ENCODE measurements at regions not wholly inside any gene's neighbourhood (a gene's known extent, or its start where the extent isn't known, plus 50 kb on each side); places are given as distances from the start of the nearest gene placed in this dataset.

GRCh38 chr14:71468701-71469100 is 463.5 kb upstream of the RGS6 start:
- H3K27ac ChIP-seq: no peak overlapping the region
- H3K36me3 ChIP-seq: no peaks in the 10 kb centered on the region
- TF ChIP-seq POLR2A (IDR thresholded peaks at IDR 0.05) (no peak), EP300 (IDR thresholded peaks at IDR 0.05; ENCODE audit: low read depth) (no peak), CTCF (IDR thresholded peaks at IDR 0.05) (no peak), POLR2AphosphoS5 (IDR thresholded peaks at IDR 0.05) (no peak)
- H3K9me3 ChIP-seq: no peaks in the 10 kb centered on the region
- WGBS, 2 donors (ENCODE audit: low coverage in 1 of 2): 73 to 78% methylated on average over 1 of the region's 1 CpG
- intact Hi-C loops (cut with DNase I; ENCODE audit: low total_unique reads) (no loop called here), in situ Hi-C loops (cut with MboI; ENCODE audit: low pct_ligation_motif_present in 1 of 4, low pct_unique_long_range_greater_than_20kb in 1 of 4, low sequenced_read_pairs in 3 of 4) (no loop called here)
- no peaks in the 10 kb centered on the region for H3K27me3 ChIP-seq
- DNase-seq: no peak
- H3K4me1 ChIP-seq: peaks cover 0 to under 1% (median 0%) of the 10 kb centered on the region in 4 donors
- H3K4me3 ChIP-seq: no peak overlapping the region

DNA sequence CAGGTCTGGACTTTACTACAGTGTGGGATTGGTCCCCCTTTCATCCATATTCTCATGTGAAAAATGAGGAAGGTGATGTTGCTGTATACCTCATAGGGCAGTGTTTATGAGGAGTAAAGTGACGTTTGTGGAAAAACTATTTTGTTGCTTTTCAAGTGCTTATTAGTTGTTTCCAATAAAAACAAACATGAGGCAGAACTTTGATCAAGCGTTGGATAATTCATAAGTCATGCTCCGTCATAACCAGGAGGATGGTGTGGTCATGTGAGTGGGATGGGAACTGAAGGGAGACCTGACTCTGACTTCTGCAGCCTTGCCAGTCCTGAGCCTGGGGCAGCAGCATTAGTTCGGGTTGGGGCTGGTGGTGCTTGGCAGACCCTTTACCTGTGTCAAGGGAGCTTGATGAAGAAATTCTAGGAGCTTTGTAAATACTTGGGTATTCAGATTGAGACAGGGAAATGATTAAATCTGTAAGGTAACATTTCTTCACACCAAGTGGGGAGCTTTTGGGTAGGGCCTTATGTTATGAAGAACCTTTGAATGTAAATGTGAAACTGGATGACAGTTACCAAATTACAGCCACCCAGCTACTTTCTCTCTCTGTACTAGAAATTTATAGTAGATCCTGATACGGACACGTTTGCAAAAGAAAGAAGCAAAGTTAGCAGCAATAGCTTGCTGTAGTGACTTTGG is 462.4 kb upstream of the RGS6 start:
- no peak overlapping the region for H3K4me3 ChIP-seq
- peaks cover 0 to 11% (median 0%) of the 10 kb centered on the region in 4 donors for H3K4me1 ChIP-seq
- no peak for TF ChIP-seq POLR2AphosphoS5 (IDR thresholded peaks at IDR 0.05)
- TF ChIP-seq POLR2A (IDR thresholded peaks at IDR 0.05): no peak
- TF ChIP-seq EP300 (IDR thresholded peaks at IDR 0.05; ENCODE audit: low read depth): no peak
- no peak for TF ChIP-seq CTCF (IDR thresholded peaks at IDR 0.05)
- no peak for DNase-seq
- WGBS, 2 donors (ENCODE audit: low coverage in 1 of 2): 64 to 82% methylated on average over 4 to 6 of the region's 6 CpGs
- no peaks in the 10 kb centered on the region for H3K9me3 ChIP-seq
- in situ Hi-C loops (cut with MboI; ENCODE audit: low pct_ligation_motif_present in 1 of 4, low pct_unique_long_range_greater_than_20kb in 1 of 4, low sequenced_read_pairs in 3 of 4): no loop called here
- no peak overlapping the region for H3K27ac ChIP-seq
- H3K36me3 ChIP-seq: no peaks in the 10 kb centered on the region
- intact Hi-C loops (cut with DNase I; ENCODE audit: low total_unique reads): no loop called here
- no peaks in the 10 kb centered on the region for H3K27me3 ChIP-seq

GRCh38 chr14:71471634-71472355 is 460.4 kb upstream of the RGS6 start:
- Histone ChIP-seq H3K27ac (no peak overlapping the region), H3K4me3 (no peak overlapping the region), H3K36me3 (no peaks in the 10 kb centered on the region), H3K27me3 (no peaks in the 10 kb centered on the region), H3K9me3 (no peaks in the 10 kb centered on the region), H3K4me1 (peaks cover 0 to 12% (median 0%) of the 10 kb centered on the region in 4 donors)
- in situ Hi-C loops (cut with MboI; ENCODE audit: low pct_ligation_motif_present in 1 of 4, low pct_unique_long_range_greater_than_20kb in 1 of 4, low sequenced_read_pairs in 3 of 4): no loop called here
- DNase-seq: no peak
- TF ChIP-seq EP300 (IDR thresholded peaks at IDR 0.05; ENCODE audit: low read depth): no peak
- no peak for TF ChIP-seq CTCF (IDR thresholded peaks at IDR 0.05)
- TF ChIP-seq POLR2A (IDR thresholded peaks at IDR 0.05): no peak
- no peak for TF ChIP-seq POLR2AphosphoS5 (IDR thresholded peaks at IDR 0.05)
- WGBS, 2 donors (ENCODE audit: low coverage in 1 of 2): 97 to 100% methylated on average over 4 to 6 of the region's 6 CpGs
- intact Hi-C loops (cut with DNase I; ENCODE audit: low total_unique reads): no loop called here

DNA sequence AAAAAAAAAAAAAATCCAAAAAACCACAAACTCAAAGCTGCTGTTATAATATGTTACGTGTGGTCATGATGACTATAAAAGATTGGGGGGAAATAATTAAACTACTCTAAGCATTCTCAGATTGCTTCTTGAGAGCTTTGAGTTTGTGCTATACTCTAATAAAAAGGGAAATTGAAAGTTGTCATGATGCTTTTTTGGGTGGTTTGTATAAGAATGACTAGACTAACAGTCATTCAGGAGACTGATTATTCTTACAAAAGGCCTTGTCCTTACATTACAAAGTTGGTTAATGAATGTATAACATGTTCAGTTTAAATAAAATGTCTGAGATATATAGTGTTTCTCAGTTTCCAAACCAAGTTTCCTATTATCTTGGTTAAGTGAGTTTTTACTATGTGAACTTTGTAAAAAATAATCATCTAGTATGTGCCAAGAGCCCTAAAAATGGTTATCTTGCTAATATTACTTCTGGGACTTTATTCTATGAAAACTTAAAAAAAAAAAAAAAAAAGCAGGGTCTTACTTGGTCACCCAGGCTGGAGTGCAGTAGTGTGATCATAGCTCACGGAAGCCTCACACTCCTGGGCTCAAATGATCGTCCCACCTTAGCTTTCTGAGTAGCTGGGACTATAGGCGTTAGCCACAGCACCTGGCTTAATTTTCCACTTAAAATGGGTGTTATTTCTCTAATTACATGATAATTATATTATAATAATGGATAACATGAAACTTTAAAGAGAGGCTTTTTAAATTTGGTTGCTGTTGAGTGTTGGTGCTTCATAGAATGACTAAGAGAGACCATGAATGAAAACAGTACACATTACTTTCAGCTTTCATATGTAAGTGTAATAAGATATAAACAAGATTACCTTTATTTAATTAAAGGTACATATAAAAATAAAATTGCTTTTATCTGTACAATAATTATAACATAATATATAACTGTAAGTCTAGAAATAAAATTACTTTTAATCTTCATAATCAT is 459.6 kb upstream of the RGS6 start:
- whole genome bisulfite sequencing, 2 donors (ENCODE audit: low coverage in 1 of 2): 92 to 95% methylated on average over 4 of the region's 4 CpGs
- H3K4me3 ChIP-seq: no peak overlapping the region
- H3K27me3 ChIP-seq: no peaks in the 10 kb centered on the region
- no peak for DNase-seq
- H3K4me1 ChIP-seq: peaks cover 0 to 12% (median 0%) of the 10 kb centered on the region in 4 donors
- no peaks in the 10 kb centered on the region for H3K36me3 ChIP-seq
- intact Hi-C loops (cut with DNase I; ENCODE audit: low total_unique reads) (no loop called here), in situ Hi-C loops (cut with MboI; ENCODE audit: low pct_ligation_motif_present in 1 of 4, low pct_unique_long_range_greater_than_20kb in 1 of 4, low sequenced_read_pairs in 3 of 4) (no loop called here)
- H3K27ac ChIP-seq: no peak overlapping the region
- no peaks in the 10 kb centered on the region for H3K9me3 ChIP-seq
- TF ChIP-seq POLR2AphosphoS5 (IDR thresholded peaks at IDR 0.05): no peak
- TF ChIP-seq POLR2A (IDR thresholded peaks at IDR 0.05): no peak
- no peak for TF ChIP-seq CTCF (IDR thresholded peaks at IDR 0.05)
- TF ChIP-seq EP300 (IDR thresholded peaks at IDR 0.05; ENCODE audit: low read depth): no peak

All from transverse colon (tissue), 4 donors.